Memory B cell (primary cell): ENCODE measurements at regions not wholly inside any gene's neighbourhood (a gene's known extent, or its start where the extent isn't known, plus 50 kb on each side); places are given as distances from the start of the nearest gene placed in this dataset.

Source experiments
- ATAC-seq: fragments of 150-1000 bp; cut with Tn5 transposase; 2 replicates; pipeline ENCODE4 v1.10.0; 2021; ENCODE audit warnings: low read depth, mild to moderate bottlenecking, moderate library complexity
- DNase-seq, 2 donors: peaks; one replicate each; pipeline ENCODE4 v3.0.0; 2022; ENCODE audit warnings: low spot score in 2 of 2
- H3K27ac Mint-ChIP-seq: one replicate; pipeline ENCODE4 v1.8.0; 2022; ENCODE audit warnings: mild to moderate bottlenecking, moderate library complexity, mixed read lengths
- H3K27me3 Mint-ChIP-seq: one replicate; pipeline ENCODE4 v1.8.0; 2022; ENCODE audit warnings: mixed read lengths
- H3K36me3 Mint-ChIP-seq: one replicate; pipeline ENCODE4 v1.8.0; 2022; ENCODE audit warnings: mild to moderate bottlenecking, mixed read lengths
- H3K4me1 Mint-ChIP-seq: one replicate; pipeline ENCODE4 v1.8.0; 2022; ENCODE audit warnings: mixed read lengths
- H3K4me3 Mint-ChIP-seq: one replicate; pipeline ENCODE4 v1.8.0; 2022; ENCODE audit warnings: mild to moderate bottlenecking, moderate library complexity, mixed read lengths
- H3K9me3 Mint-ChIP-seq: one replicate; pipeline ENCODE4 v1.8.0; 2022; ENCODE audit warnings: mixed read lengths

GRCh38 chr3:8189051-8189450, 312.6 kb upstream of the LMCD1 start:
- DNase-seq: no peak
- Mint-ChIP-seq H3K27me3 (peaks cover 2% of the 10 kb centered on the region), H3K4me3 (no peak overlapping the region), H3K36me3 (peaks cover 6% of the 10 kb centered on the region), H3K27ac (no peak overlapping the region), H3K9me3 (peaks cover 11% of the 10 kb centered on the region), H3K4me1 (peaks cover 5% of the 10 kb centered on the region)
- ATAC-seq: no peak

DNA sequence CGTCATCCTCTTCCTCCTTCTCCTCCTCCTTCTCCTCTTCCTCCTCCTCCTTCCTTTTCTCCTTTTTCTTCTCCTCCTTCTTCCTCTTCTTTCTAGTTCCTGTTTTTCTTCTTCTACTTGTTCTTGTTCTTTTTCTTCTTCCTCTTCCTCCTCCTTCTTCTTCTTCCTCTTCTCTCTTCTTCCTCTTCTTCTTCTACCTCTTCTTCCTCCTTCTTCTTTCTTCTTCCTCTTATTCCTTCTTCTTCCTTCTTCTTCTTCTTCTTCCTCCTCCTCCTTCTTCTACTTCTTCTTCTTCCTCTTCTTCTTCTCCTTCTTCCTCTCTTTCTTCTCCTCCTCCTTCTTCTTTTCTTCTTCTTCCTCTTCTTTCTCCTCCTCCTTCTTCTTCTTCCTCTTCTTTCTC, 310.2 kb upstream of the LMCD1 start:
- ATAC-seq (no peak), DNase-seq (no peak)
- Mint-ChIP-seq H3K27ac (no peak overlapping the region), H3K27me3 (peaks cover 5% of the 10 kb centered on the region), H3K9me3 (peaks cover 10% of the 10 kb centered on the region), H3K4me1 (no peaks in the 10 kb centered on the region), H3K36me3 (peaks cover 5% of the 10 kb centered on the region), H3K4me3 (no peak overlapping the region)

DNA sequence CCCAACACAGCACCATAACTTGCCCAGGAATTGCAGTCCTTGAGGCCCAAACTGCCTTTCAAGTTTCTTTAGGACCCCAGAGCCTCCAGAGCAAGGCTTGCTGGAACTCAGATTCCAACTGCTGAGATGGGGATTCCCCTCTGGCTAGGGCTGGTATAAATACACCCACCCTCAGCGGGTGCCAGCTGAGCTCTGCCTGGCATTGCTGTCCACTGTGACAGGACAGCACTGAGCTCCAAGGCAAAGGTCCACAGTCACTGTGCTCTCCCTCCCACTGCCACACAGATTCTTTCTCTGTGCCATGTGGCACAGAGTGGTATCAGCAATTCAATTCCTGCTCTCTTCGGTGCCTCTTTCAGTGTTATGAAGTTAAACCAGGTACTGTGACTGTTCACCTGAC, 304.2 kb upstream of the LMCD1 start:
- no peaks in the 10 kb centered on the region for H3K9me3 Mint-ChIP-seq
- no peak overlapping the region for H3K4me3 Mint-ChIP-seq
- DNase-seq (no peak), ATAC-seq (no peak)
- no peak overlapping the region for H3K27ac Mint-ChIP-seq
- peaks cover 9% of the 10 kb centered on the region for H3K27me3 Mint-ChIP-seq
- H3K4me1 Mint-ChIP-seq: no peaks in the 10 kb centered on the region
- H3K36me3 Mint-ChIP-seq: no peaks in the 10 kb centered on the region

- Mint-ChIP-seq H3K27me3 (peaks cover 9% of the 10 kb centered on the region), H3K27ac (no peak overlapping the region), H3K4me3 (no peak overlapping the region), H3K9me3 (no peaks in the 10 kb centered on the region), H3K4me1 (no peaks in the 10 kb centered on the region), H3K36me3 (no peaks in the 10 kb centered on the region)
- ATAC-seq (no peak), DNase-seq (no peak)
These were observed 303.0 kb upstream of the LMCD1 start for GRCh38 chr3:8198605-8199004.

GRCh38 chr3:8200996-8201395, 300.6 kb upstream of the LMCD1 start:
- Mint-ChIP-seq H3K27ac (no peak overlapping the region), H3K27me3 (peaks cover 7% of the 10 kb centered on the region), H3K36me3 (no peaks in the 10 kb centered on the region), H3K9me3 (no peaks in the 10 kb centered on the region), H3K4me1 (no peaks in the 10 kb centered on the region), H3K4me3 (no peak overlapping the region)
- ATAC-seq (no peak), DNase-seq (no peak)

DNA sequence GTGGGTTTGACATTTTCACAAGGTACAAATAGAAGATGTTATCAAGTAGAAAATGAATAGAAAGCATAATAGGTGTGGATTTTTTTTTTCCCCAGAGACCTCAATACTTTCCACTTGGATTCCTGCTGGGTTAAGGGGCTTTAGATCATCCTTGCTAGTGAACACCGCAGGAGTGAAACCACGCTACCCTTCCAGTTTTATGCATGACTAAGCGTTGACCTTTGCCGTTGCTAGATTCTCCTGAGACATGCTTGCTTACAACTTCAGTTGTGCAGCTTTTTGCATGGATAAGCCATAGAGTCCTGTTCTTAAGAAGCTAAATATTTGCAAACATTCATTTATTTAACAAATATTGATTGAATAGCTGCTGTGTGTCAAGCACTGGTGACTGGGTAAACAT, 299.7 kb upstream of the LMCD1 start:
- Mint-ChIP-seq H3K27ac (no peak overlapping the region), H3K36me3 (no peaks in the 10 kb centered on the region), H3K4me1 (no peaks in the 10 kb centered on the region), H3K27me3 (peaks cover 7% of the 10 kb centered on the region), H3K4me3 (no peak overlapping the region), H3K9me3 (no peaks in the 10 kb centered on the region)
- ATAC-seq (no peak), DNase-seq (no peak)

DNA sequence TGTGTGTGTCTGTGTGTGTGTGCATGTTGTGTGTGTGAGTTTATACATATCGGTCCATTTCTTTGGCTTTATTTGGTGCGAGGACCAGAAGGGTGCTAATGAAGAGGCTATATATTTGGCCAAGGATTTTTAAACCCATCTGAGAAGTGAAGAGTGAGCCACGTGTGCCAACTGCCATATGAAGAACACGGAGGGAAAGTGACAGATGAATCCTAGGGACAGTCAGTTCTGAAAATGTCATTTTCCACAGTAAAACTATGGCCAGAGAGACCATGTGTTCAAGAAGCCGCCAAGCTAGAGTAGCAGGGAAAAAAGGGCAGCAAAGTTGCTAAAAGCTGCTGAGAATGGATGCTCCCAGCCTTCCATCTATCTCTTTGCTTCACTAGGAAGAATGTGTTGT, 297.3 kb upstream of the LMCD1 start:
- DNase-seq (no peak), ATAC-seq (no peak)
- Mint-ChIP-seq H3K9me3 (no peaks in the 10 kb centered on the region), H3K4me3 (no peak overlapping the region), H3K27me3 (peaks cover 5% of the 10 kb centered on the region), H3K27ac (no peak overlapping the region), H3K4me1 (no peaks in the 10 kb centered on the region), H3K36me3 (no peaks in the 10 kb centered on the region)

- Mint-ChIP-seq H3K36me3 (no peaks in the 10 kb centered on the region), H3K27ac (no peak overlapping the region), H3K9me3 (no peaks in the 10 kb centered on the region), H3K27me3 (peaks cover 4% of the 10 kb centered on the region), H3K4me3 (no peak overlapping the region), H3K4me1 (no peaks in the 10 kb centered on the region)
- ATAC-seq: no peak
- no peak for DNase-seq
These were observed 296.6 kb upstream of the LMCD1 start for GRCh38 chr3:8204853-8205650.

DNA sequence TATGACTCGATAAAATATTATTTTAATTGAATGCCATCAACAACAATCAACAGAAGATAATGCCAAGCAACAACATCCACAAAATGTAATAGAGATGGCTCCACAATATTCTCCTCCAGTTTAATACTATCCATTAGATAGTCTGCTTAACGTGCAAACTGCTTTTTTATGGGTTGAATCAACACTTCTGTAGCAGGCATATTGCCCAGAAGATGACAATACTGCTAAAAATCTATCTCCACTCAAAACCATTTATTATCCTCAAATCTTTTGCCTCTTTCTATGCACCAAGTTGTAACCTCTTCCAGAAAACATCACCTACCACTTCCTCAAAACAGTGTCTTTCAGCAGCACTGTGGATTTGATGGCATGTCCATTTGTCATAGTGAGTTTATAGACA, 295.7 kb upstream of the LMCD1 start:
- H3K27me3 Mint-ChIP-seq: peaks cover 1% of the 10 kb centered on the region
- H3K9me3 Mint-ChIP-seq: no peaks in the 10 kb centered on the region
- no peaks in the 10 kb centered on the region for H3K36me3 Mint-ChIP-seq
- ATAC-seq: no peak
- no peak overlapping the region for H3K27ac Mint-ChIP-seq
- H3K4me3 Mint-ChIP-seq: no peak overlapping the region
- no peak for DNase-seq
- no peaks in the 10 kb centered on the region for H3K4me1 Mint-ChIP-seq

DNA sequence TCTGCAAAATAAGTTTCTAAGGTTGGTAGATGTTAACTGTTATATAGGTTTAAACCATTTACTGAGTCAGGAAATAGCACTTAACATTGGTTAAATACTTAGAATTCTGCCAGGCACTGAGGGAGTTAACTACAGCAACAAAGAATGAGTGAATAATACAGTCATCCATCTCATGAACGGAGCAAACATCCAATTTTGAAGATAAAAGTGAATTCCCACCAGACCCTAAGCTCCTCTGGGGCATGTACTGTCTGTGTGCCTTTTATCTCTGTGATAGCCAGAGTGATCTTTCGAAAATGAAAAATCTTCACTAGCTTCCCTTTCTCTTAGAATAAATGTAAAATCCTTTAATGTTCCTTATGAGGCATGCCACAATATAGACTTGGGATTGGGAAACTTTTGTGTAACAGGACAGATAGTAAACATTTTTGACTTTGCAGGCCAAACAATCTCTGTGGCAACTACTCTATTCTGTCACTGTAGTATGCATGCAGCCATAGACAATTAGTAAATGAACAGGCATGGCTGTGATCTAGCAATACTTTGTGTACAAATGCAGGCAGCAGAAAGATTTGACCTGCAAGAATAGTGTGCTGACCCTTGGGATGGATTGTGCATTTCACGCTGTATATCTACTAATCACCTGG, 294.5 kb upstream of the LMCD1 start:
- ATAC-seq (no peak), DNase-seq (no peak)
- H3K27ac Mint-ChIP-seq: no peak overlapping the region
- H3K27me3 Mint-ChIP-seq: peaks cover 1% of the 10 kb centered on the region
- no peaks in the 10 kb centered on the region for H3K9me3 Mint-ChIP-seq
- no peaks in the 10 kb centered on the region for H3K4me1 Mint-ChIP-seq
- no peak overlapping the region for H3K4me3 Mint-ChIP-seq
- no peaks in the 10 kb centered on the region for H3K36me3 Mint-ChIP-seq

DNA sequence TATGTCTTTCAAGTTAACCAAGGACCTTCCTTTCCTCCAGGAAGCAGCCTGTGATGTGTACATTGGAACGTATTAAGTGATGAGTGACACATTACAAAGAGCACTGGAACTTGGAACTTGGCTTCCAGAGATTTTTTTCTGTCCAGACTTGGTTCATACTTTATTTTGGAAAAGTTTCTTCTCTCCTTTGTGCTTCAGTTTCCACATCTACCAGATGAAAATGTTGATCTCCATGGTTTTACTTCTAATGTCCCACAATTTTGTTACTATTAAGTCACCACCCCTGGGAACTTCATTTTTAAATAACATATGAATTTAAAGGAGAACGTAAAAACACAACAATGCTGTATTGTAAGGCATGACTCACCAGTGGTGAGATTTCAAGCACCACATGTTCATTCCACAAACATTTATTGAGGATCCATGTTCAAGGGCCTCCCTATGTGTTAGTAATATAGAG, 290.7 kb upstream of the LMCD1 start:
- Mint-ChIP-seq H3K27ac (no peak overlapping the region), H3K27me3 (peaks cover 6% of the 10 kb centered on the region), H3K4me3 (no peak overlapping the region), H3K4me1 (no peaks in the 10 kb centered on the region), H3K9me3 (peaks cover 3% of the 10 kb centered on the region), H3K36me3 (peaks cover 2% of the 10 kb centered on the region)
- DNase-seq: no peak
- no peak for ATAC-seq

DNA sequence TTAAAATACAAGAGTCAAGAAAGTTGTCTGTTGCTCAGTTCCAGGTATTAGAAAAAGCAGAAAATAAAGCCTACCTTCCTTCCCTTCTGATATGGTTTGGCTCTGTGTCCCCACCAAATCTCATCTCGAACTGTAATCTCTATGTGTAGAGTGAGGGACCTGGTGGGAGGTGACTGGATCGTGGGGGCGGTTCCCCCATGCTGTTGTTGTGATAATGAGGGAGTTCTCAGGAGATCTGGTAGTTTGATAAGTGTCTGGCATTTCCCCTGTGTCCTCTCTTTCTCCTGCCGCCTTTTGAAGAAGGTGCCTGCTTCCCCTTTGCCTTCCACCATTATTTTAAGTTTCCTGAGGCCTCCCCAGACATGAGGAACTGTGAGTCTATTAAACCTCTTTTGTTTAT, 288.8 kb upstream of the LMCD1 start:
- H3K4me3 Mint-ChIP-seq: no peak overlapping the region
- DNase-seq (no peak), ATAC-seq (no peak)
- H3K27ac Mint-ChIP-seq: no peak overlapping the region
- peaks cover 7% of the 10 kb centered on the region for H3K27me3 Mint-ChIP-seq
- peaks cover 5% of the 10 kb centered on the region for H3K9me3 Mint-ChIP-seq
- peaks cover 2% of the 10 kb centered on the region for H3K36me3 Mint-ChIP-seq
- no peaks in the 10 kb centered on the region for H3K4me1 Mint-ChIP-seq

GRCh38 chr3:8213286-8213685, 288.3 kb upstream of the LMCD1 start:
- peaks cover 2% of the 10 kb centered on the region for H3K36me3 Mint-ChIP-seq
- DNase-seq: no peak
- H3K27me3 Mint-ChIP-seq: peaks cover 7% of the 10 kb centered on the region
- H3K4me1 Mint-ChIP-seq: no peaks in the 10 kb centered on the region
- H3K9me3 Mint-ChIP-seq: peaks cover 5% of the 10 kb centered on the region
- H3K27ac Mint-ChIP-seq: no peak overlapping the region
- no peak overlapping the region for H3K4me3 Mint-ChIP-seq
- ATAC-seq: no peak

DNA sequence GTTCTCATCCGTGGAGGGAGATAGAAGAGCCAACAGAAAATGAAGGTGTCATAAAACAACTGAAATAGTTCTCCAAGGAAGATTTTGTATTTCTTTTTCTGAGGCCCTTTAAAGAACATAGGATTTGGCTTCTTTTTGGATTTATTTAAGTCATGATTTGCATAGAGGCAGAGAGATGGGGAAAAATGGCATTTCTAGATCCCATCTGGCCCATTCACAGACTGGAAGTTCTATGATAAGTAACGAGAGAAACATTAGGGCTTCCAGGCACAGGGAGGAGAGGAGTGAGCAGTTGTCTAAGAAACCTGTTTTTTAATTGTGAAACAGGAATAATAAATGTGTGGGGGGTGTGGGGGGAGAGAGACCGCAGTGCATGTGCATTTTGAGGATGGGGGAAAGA, 285.8 kb upstream of the LMCD1 start:
- DNase-seq (no peak), ATAC-seq (no peak)
- Mint-ChIP-seq H3K9me3 (peaks cover 5% of the 10 kb centered on the region), H3K4me3 (no peak overlapping the region), H3K27ac (no peak overlapping the region), H3K4me1 (no peaks in the 10 kb centered on the region), H3K27me3 (peaks cover 10% of the 10 kb centered on the region), H3K36me3 (peaks cover 2% of the 10 kb centered on the region)
